ENCODE measurements at regions not wholly inside any gene's neighbourhood (a gene's known extent, or its start where the extent isn't known, plus 50 kb on each side); places are given as distances from the start of the nearest gene placed in this dataset.

- H3K4me2 ChIP-seq (ENCODE audit: insufficient read depth, low read length) = no peak overlapping the region
- H3K27me3 ChIP-seq (ENCODE audit: control insufficient read depth in 2 of 2, insufficient read depth in 2 of 2, low read length in 2 of 2) = no peaks in the 10 kb centered on the region
- dilution Hi-C loops (cut with MboI; ENCODE audit: extremely low pct_ligation_motif_present, low sequenced_read_pairs) (no loop called here), intact Hi-C loops (cut with micrococcal nuclease) (no loop called here)
- no peak overlapping the region for H3K4me3 ChIP-seq (replicated peaks in 1 of 3; ENCODE audit: insufficient read depth in 1 of 3, low read depth in 1 of 3, low read length in 3 of 3)
- DNase-seq (ENCODE audit: low read depth, low spot score) (no peak), FAIRE-seq (no peak)
- no peak overlapping the region for H2AFZ ChIP-seq (ENCODE audit: low read depth, low read length)
- no peaks in the 10 kb centered on the region for H3K9me1 ChIP-seq (replicated peaks; ENCODE audit: control insufficient read depth, extremely low read depth, insufficient read depth, low read length)
- no peaks in the 10 kb centered on the region for H3K79me2 ChIP-seq (ENCODE audit: control insufficient read depth, insufficient read depth, low read length)
- H3K4me1 ChIP-seq (ENCODE audit: control insufficient read depth, extremely low read depth, insufficient read depth, low read length) = no peaks in the 10 kb centered on the region
- no TSS peak for BruUV-seq (replicated peaks)
- no peaks in the 10 kb centered on the region for H4K20me1 ChIP-seq (replicated peaks; ENCODE audit: control insufficient read depth, extremely low read depth, insufficient read depth, low read length)
- H3K9ac ChIP-seq (replicated peaks; ENCODE audit: extremely low read depth, insufficient read depth, low read length) = no peak overlapping the region
- TF ChIP-seq POLR2A (IDR thresholded peaks at IDR 0.05; ENCODE audit: low read depth, low read length) = no peak
- TF ChIP-seq MYC (IDR thresholded peaks at IDR 0.05; ENCODE audit: low read depth, low read length) = no peak
- TF ChIP-seq EZH2 (IDR thresholded peaks at IDR 0.05; ENCODE audit: borderline replicate concordance, low read depth, low read length, severe bottlenecking) = no peak
- TF ChIP-seq MAX (IDR thresholded peaks at IDR 0.05; ENCODE audit: insufficient read depth, insufficient read length) = no peak
- no peak for TF ChIP-seq JUN (IDR thresholded peaks at IDR 0.05; ENCODE audit: borderline replicate concordance, insufficient read depth, insufficient read length, low read depth)
- TF ChIP-seq FOS (IDR thresholded peaks at IDR 0.05; ENCODE audit: borderline replicate concordance, insufficient read depth, low read length) = no peak
- no peak for TF ChIP-seq GATA2 (IDR thresholded peaks at IDR 0.05; ENCODE audit: insufficient read depth, insufficient read length, low read depth, low read length)
- no peak for TF ChIP-seq POLR2AphosphoS5 (IDR thresholded peaks at IDR 0.05; ENCODE audit: insufficient read depth, low read depth, low read length)
- TF ChIP-seq, protein P1, sequence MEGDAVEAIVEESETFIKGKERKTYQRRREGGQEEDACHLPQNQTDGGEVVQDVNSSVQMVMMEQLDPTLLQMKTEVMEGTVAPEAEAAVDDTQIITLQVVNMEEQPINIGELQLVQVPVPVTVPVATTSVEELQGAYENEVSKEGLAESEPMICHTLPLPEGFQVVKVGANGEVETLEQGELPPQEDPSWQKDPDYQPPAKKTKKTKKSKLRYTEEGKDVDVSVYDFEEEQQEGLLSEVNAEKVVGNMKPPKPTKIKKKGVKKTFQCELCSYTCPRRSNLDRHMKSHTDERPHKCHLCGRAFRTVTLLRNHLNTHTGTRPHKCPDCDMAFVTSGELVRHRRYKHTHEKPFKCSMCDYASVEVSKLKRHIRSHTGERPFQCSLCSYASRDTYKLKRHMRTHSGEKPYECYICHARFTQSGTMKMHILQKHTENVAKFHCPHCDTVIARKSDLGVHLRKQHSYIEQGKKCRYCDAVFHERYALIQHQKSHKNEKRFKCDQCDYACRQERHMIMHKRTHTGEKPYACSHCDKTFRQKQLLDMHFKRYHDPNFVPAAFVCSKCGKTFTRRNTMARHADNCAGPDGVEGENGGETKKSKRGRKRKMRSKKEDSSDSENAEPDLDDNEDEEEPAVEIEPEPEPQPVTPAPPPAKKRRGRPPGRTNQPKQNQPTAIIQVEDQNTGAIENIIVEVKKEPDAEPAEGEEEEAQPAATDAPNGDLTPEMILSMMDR (IDR thresholded peaks at IDR 0.05; ENCODE audit: extremely low read depth in 1 of 2, insufficient read depth in 1 of 2, low read depth in 1 of 2, low read length in 2 of 2) = no peak
- H3K27ac ChIP-seq (ENCODE audit: insufficient read depth, low read depth, low read length) = no peak overlapping the region
- H3K9me3 ChIP-seq (replicated peaks; ENCODE audit: control insufficient read depth, insufficient read depth, low read length) = no peaks in the 10 kb centered on the region
- POLR2A ChIA-PET = no interaction called here
- no peaks in the 10 kb centered on the region for H3K36me3 ChIP-seq (ENCODE audit: control insufficient read depth in 2 of 2, extremely low read depth in 1 of 2, insufficient read depth in 2 of 2, low read length in 2 of 2)
- CTCF ChIA-PET = no interaction called here
Measured at GRCh38 chr12:126385785-126386184, 1320.5 kb downstream of the AACS start.

All from endothelial cell of umbilical vein (primary cell).